SK-N-SH (cell line): ENCODE measurements at regions not wholly inside any gene's neighbourhood (a gene's known extent, or its start where the extent isn't known, plus 50 kb on each side); places are given as distances from the start of the nearest gene placed in this dataset.

Experiments
- FOSL2 ChIP-seq: IDR thresholded peaks from 2 replicates; pipeline ENCODE4 v1.4.0; 2012; ENCODE audit warnings: low read depth, mild to moderate bottlenecking, moderate library complexity, borderline replicate concordance
- JUND ChIP-seq: IDR thresholded peaks from 2 replicates; pipeline ENCODE4 v1.4.0; 2012
- RAD21 ChIP-seq: IDR thresholded peaks from 2 replicates; pipeline ENCODE4 v1.6.1; 2012; ENCODE audit warnings: mild to moderate bottlenecking, low read length
- RFX5 ChIP-seq: IDR thresholded peaks from 2 replicates; pipeline ENCODE4 v1.6.1; 2012; ENCODE audit warnings: mild to moderate bottlenecking, improper control_type of control experiment, low read length
- TF ChIP-seq, protein P1 (sequence below): fragments of 200-600 bp; sonication (generic); IDR thresholded peaks from 2 replicates; pipeline ENCODE4 v1.6.1; 2017; ENCODE audit warnings: antibody characterized with exemption, mild to moderate bottlenecking, moderate library complexity

- TF ChIP-seq RAD21 (no peak), FOSL2 (no peak), JUND (no peak), RFX5 (no peak)
- TF ChIP-seq, protein P1, sequence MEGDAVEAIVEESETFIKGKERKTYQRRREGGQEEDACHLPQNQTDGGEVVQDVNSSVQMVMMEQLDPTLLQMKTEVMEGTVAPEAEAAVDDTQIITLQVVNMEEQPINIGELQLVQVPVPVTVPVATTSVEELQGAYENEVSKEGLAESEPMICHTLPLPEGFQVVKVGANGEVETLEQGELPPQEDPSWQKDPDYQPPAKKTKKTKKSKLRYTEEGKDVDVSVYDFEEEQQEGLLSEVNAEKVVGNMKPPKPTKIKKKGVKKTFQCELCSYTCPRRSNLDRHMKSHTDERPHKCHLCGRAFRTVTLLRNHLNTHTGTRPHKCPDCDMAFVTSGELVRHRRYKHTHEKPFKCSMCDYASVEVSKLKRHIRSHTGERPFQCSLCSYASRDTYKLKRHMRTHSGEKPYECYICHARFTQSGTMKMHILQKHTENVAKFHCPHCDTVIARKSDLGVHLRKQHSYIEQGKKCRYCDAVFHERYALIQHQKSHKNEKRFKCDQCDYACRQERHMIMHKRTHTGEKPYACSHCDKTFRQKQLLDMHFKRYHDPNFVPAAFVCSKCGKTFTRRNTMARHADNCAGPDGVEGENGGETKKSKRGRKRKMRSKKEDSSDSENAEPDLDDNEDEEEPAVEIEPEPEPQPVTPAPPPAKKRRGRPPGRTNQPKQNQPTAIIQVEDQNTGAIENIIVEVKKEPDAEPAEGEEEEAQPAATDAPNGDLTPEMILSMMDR = no peak
Measured at GRCh38 chr18:46332286-46332801, 228.2 kb downstream of the HAUS1 start.
